ENCODE measurements at regions not wholly inside any gene's neighbourhood (a gene's known extent, or its start where the extent isn't known, plus 50 kb on each side); places are given as distances from the start of the nearest gene placed in this dataset.

DNA sequence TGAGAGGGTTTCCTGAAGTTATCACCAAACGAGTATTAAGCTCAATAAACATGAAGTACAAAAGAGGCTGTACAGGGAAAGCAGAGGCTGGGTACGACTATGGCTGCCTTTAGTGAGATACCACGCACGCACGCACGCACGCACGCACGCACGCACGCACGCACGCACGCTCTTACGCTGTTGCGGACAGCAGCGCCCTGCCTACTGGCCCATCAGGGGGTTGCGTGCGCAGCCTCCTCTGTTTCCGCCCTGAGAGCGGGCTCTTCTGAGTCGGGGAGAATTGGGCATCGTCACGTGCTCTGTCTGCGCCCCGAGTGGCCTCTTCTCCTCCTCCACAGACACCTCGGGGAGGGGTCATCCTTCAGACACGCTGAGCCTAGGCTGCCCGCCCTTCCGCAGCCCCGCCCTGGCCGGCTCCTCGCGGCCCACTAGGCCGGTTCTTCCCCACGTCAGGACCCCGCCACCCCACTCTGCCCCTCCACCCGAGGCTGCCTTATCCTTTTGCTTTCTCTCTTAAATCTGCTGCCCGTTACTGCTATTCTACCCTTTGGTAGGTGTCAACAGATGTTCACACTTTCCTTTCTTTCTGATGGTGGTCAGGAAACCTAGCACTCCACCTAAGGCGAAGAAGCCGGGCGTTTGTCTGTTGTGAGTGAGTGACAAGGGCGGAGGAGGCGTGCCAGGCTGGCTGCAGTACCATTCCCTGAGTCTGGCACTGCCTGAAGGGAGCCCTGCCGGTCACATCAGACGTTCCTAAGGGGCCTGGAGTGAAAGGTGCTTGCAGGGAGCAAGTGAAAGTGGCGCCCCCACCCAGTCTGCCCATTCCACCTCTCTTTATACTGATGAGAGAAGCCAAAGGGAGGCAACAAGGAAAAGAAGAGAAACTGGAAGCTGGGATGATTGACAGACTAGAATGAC is 300.4 kb upstream of the B3GAT1 start:
- DNase-seq (ENCODE audit: low read depth, low spot score): no peak

DNA sequence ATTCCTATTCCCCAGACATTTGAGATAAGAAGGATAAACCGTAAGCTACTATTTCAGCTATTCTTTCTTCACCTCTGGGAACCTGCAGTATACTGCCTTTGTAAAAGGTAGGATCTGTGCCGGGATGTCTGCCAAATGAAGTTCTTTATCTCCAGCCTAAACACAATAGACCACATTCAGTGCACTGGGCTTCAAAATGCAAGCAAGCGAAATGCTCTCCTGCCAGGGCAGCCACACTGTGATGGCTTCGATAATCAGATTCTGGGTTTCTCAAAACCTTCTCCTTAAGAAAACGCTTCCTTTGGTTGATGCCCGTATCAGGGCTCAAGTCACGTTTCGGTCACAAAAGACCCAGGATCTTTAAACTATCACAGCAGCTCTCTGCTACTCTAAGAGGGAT is 299.5 kb upstream of the B3GAT1 start:
- no peak for DNase-seq (ENCODE audit: low read depth, low spot score)
- POLR2A ChIA-PET: no interaction called here
- CTCF ChIA-PET: no interaction called here
- TF ChIP-seq, protein P1, sequence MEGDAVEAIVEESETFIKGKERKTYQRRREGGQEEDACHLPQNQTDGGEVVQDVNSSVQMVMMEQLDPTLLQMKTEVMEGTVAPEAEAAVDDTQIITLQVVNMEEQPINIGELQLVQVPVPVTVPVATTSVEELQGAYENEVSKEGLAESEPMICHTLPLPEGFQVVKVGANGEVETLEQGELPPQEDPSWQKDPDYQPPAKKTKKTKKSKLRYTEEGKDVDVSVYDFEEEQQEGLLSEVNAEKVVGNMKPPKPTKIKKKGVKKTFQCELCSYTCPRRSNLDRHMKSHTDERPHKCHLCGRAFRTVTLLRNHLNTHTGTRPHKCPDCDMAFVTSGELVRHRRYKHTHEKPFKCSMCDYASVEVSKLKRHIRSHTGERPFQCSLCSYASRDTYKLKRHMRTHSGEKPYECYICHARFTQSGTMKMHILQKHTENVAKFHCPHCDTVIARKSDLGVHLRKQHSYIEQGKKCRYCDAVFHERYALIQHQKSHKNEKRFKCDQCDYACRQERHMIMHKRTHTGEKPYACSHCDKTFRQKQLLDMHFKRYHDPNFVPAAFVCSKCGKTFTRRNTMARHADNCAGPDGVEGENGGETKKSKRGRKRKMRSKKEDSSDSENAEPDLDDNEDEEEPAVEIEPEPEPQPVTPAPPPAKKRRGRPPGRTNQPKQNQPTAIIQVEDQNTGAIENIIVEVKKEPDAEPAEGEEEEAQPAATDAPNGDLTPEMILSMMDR (IDR thresholded peaks at IDR 0.05; ENCODE audit: insufficient read depth, low read length, missing control alignments): no peak
- no peak overlapping the region for H3K4me3 ChIP-seq (ENCODE audit: low read depth, low read length)

More for the DNA sequence above, 300.4 kb upstream of the B3GAT1 start:
- CTCF ChIA-PET: no interaction called here
- POLR2A ChIA-PET: no interaction called here
- no peak overlapping the region for H3K4me3 ChIP-seq (ENCODE audit: low read depth, low read length)
- TF ChIP-seq, protein P1 (IDR thresholded peaks at IDR 0.05; ENCODE audit: insufficient read depth, low read length, missing control alignments): no peak

DNA sequence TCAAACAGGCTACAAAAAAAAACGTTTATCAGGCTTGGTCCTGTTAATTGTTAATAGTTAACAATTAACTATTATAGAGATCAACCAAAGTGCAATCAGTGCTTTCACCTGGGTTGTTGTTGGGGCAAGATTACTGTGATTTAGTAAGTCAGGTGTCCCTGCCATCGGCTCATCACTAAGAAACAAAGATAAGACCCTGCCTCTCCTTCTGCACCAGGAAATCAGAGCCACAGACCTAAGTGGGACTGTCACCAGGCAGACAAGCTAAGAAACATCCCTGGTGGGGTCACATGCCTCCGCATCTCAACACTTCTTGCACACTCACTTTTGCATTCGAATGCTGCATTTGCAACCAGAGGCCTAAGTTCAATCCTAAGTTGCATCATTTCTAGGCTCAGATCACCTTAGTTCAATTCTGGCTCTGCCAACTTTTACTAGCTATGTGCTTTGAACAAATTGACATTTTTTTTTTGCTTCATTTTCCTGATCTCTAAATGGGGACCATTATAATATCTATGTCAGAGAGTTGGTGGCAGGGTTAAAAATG is 298.9 kb upstream of the B3GAT1 start:
- DNase-seq (ENCODE audit: low read depth, low spot score): no peak
- TF ChIP-seq, protein P1 (IDR thresholded peaks at IDR 0.05; ENCODE audit: insufficient read depth, low read length, missing control alignments): no peak
- ChIA-PET POLR2A (no interaction called here), CTCF (no interaction called here)
- H3K4me3 ChIP-seq (ENCODE audit: low read depth, low read length): no peak overlapping the region

DNA sequence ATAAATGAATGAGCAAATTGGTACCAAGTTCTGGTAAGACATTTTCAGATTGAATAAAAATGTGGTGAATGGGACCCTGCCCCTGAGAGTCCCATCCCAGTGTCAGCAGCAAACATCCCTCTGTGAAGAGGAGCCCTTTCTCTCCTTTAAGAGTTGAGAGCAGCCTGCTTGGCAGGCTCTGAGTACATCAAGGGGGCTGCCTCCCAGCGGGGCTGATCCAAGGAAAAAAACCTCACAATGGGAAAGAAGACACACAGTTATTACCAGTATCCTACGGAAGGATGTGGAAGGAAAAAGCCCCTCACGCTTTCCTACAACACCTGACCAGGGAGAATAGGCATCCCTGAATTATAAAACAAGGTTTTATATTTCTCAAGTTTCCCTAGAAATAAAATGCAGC is 293.8 kb upstream of the B3GAT1 start:
- no peak for DNase-seq (ENCODE audit: low read depth, low spot score)
- TF ChIP-seq, protein P1 (IDR thresholded peaks at IDR 0.05; ENCODE audit: insufficient read depth, low read length, missing control alignments): no peak
- H3K4me3 ChIP-seq (ENCODE audit: low read depth, low read length): no peak overlapping the region
- POLR2A ChIA-PET: no interaction called here
- CTCF ChIA-PET: no interaction called here

DNA sequence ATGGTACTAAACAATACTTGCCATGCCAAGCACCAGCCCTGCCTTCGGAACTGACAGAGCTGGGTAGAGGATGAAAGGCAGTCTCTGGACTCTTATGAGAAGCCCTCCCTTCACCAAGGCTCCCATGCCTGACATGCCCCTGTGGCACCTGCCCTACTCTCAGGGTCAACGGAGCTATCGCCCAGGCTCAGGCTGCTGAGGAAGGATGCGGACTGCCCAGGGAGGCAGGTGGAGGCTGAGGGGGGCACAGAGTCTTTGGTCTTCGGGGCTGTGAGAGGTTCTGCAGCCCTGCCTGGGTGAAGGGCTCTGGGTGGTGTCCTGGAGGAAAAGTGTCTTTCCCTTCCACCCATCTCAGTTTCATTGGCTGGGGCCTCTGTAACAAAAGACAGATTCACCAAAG is 290.8 kb upstream of the B3GAT1 start:
- DNase-seq (ENCODE audit: low read depth, low spot score): no peak
- no peak overlapping the region for H3K4me3 ChIP-seq (ENCODE audit: low read depth, low read length)
- TF ChIP-seq, protein P1 (IDR thresholded peaks at IDR 0.05; ENCODE audit: insufficient read depth, low read length, missing control alignments): no peak
- CTCF ChIA-PET: no interaction called here
- POLR2A ChIA-PET: no interaction called here

DNA sequence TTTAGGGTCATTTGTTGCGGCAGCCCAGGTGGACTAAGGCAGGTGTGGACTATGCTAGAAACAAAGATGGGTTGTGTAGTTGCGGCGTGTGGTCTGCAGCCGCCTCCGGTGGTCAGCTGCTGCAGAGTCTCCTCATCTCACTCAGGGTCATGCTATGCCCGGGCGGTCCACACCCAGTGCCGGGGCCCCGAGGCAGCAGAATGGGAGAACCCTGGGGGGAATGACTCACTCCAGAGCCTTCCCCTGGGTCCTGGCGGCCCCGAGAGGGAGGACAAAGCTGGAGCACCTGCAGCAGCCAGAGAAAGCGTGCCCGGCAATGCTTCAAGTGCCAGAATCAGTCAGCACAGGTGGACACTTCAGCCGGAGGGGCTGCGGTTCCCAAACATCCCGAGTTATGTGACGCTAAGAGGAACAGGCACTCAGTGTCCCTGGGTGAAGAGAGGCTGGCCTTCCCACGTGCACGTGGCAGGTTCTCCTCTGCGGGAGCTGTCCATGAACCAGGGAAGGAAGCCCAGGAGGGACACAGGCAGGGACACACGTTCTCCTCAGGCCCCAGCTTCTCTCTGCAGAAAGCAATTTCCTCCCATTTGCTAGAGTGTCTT is 289.6 kb upstream of the B3GAT1 start:
- no peak overlapping the region for H3K4me3 ChIP-seq (ENCODE audit: low read depth, low read length)
- TF ChIP-seq, protein P1 (IDR thresholded peaks at IDR 0.05; ENCODE audit: insufficient read depth, low read length, missing control alignments): no peak
- ChIA-PET POLR2A (no interaction called here), CTCF (no interaction called here)
- DNase-seq (ENCODE audit: low read depth, low spot score): no peak

All from AG04449 (cell line).